ENCODE measurements at regions not wholly inside any gene's neighbourhood (a gene's known extent, or its start where the extent isn't known, plus 50 kb on each side); places are given as distances from the start of the nearest gene placed in this dataset.

DNA sequence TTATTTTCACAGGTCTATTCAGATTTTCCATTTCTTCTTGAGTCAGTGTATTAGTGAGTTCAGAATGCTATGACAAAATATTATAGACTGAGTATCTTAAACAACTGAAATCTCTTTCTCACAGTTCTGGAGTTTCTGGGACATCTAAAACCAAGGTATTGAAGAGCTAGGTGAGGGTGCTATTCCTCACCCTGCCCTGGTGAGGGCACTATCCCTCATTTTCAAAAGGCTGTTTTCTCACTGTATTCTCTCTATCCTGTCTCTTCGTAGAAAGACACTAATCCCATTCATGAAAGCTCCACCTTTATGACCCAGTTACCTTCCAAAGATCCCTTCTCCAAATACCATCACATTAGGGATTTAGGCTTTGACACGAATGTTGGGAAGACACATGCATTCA lies 1617.1 kb downstream of the PCDH9 start:
- Histone ChIP-seq H3K14ac (replicated peaks; ENCODE audit: low read depth, low read length) (no peak overlapping the region), H3K9ac (ENCODE audit: low read depth, low read length) (no peak overlapping the region), H3K4me1 (ENCODE audit: control insufficient read depth, insufficient read depth, low read length) (no peaks in the 10 kb centered on the region), H2BK20ac (ENCODE audit: low read depth, low read length) (no peak overlapping the region), H3K9me1 (ENCODE audit: insufficient read depth, low read length) (no peaks in the 10 kb centered on the region), H3K4me3 (ENCODE audit: insufficient read depth, low read depth, low read length) (no peak overlapping the region), H2BK15ac (ENCODE audit: low read depth, low read length) (no peak overlapping the region), H3K4me2 (ENCODE audit: low read depth, low read length) (no peak overlapping the region), H4K8ac (ENCODE audit: low read depth in 2 of 2, low read length in 2 of 2) (no peak overlapping the region), H3K27ac (ENCODE audit: insufficient read depth, low read length) (no peak overlapping the region), H4K20me1 (ENCODE audit: insufficient read depth, low read length) (no peaks in the 10 kb centered on the region), H3K36me3 (ENCODE audit: control insufficient read depth, insufficient read depth, low read length) (no peaks in the 10 kb centered on the region), H3K79me1 (ENCODE audit: low read depth in 1 of 2, low read length in 2 of 2) (no peaks in the 10 kb centered on the region), H2AK5ac (ENCODE audit: low read depth, low read length) (no peak overlapping the region), H3K18ac (ENCODE audit: low read depth, low read length) (no peak overlapping the region), H3K4ac (ENCODE audit: low read depth, low read length) (no peak overlapping the region), H3K27me3 (ENCODE audit: control insufficient read depth, insufficient read depth, low read length) (no peaks in the 10 kb centered on the region), H2BK120ac (ENCODE audit: low read depth, low read length) (no peak overlapping the region), H3K56ac (ENCODE audit: extremely low read depth, insufficient read depth, low read length) (no peak overlapping the region), H2AFZ (replicated peaks; ENCODE audit: low read length, poor library complexity) (no peak overlapping the region), H2BK5ac (ENCODE audit: low read depth, low read length, poor library complexity, severe bottlenecking) (no peak overlapping the region), H3K9me3 (ENCODE audit: control insufficient read depth, insufficient read depth, low read length) (no peaks in the 10 kb centered on the region), H3K23ac (ENCODE audit: low read depth, low read length) (no peak overlapping the region), H2AK9ac (replicated peaks; ENCODE audit: low read depth, low read length, poor library complexity) (no peak overlapping the region), H4K5ac (ENCODE audit: low read depth, low read length) (no peak overlapping the region), H4K91ac (ENCODE audit: insufficient read depth, low read depth, low read length) (no peak overlapping the region)
- no CpG with 5 or more reads among the region's 2 CpGs for WGBS, 2 experiments (ENCODE audit: extremely low coverage in 2 of 2, insufficient read length in 1 of 2)
- no TSS peak for BruUV-seq (replicated peaks)
- no peak for TF ChIP-seq CEBPB (IDR thresholded peaks at IDR 0.05; ENCODE audit: low read depth, low read length)
- no peak for TF ChIP-seq POLR2A (IDR thresholded peaks at IDR 0.05; ENCODE audit: low read depth, low read length)
- TF ChIP-seq FOS (IDR thresholded peaks at IDR 0.05; ENCODE audit: low read depth, low read length) = no peak
- no peak for TF ChIP-seq SMC3 (IDR thresholded peaks at IDR 0.05; ENCODE audit: low read depth, low read length)
- TF ChIP-seq BHLHE40 (IDR thresholded peaks at IDR 0.05; ENCODE audit: low read depth, low read length) = no peak
- TF ChIP-seq RAD21 (IDR thresholded peaks at IDR 0.05; ENCODE audit: low read length) = no peak
- TF ChIP-seq, protein P1, sequence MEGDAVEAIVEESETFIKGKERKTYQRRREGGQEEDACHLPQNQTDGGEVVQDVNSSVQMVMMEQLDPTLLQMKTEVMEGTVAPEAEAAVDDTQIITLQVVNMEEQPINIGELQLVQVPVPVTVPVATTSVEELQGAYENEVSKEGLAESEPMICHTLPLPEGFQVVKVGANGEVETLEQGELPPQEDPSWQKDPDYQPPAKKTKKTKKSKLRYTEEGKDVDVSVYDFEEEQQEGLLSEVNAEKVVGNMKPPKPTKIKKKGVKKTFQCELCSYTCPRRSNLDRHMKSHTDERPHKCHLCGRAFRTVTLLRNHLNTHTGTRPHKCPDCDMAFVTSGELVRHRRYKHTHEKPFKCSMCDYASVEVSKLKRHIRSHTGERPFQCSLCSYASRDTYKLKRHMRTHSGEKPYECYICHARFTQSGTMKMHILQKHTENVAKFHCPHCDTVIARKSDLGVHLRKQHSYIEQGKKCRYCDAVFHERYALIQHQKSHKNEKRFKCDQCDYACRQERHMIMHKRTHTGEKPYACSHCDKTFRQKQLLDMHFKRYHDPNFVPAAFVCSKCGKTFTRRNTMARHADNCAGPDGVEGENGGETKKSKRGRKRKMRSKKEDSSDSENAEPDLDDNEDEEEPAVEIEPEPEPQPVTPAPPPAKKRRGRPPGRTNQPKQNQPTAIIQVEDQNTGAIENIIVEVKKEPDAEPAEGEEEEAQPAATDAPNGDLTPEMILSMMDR (conservative IDR thresholded peaks at IDR 0.05; ENCODE audit: low read depth, low read length) = no peak
- TF ChIP-seq, protein P2, sequence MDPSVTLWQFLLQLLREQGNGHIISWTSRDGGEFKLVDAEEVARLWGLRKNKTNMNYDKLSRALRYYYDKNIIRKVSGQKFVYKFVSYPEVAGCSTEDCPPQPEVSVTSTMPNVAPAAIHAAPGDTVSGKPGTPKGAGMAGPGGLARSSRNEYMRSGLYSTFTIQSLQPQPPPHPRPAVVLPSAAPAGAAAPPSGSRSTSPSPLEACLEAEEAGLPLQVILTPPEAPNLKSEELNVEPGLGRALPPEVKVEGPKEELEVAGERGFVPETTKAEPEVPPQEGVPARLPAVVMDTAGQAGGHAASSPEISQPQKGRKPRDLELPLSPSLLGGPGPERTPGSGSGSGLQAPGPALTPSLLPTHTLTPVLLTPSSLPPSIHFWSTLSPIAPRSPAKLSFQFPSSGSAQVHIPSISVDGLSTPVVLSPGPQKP (IDR thresholded peaks at IDR 0.05; ENCODE audit: borderline replicate concordance, low read depth, low read length) = no peak
- TF ChIP-seq MAFK (IDR thresholded peaks at IDR 0.05; ENCODE audit: low read depth, low read length) = no peak
- TF ChIP-seq MXI1 (IDR thresholded peaks at IDR 0.05; ENCODE audit: borderline replicate concordance, low read depth, low read length) = no peak
- TF ChIP-seq NFE2L2 (IDR thresholded peaks at IDR 0.05; ENCODE audit: low read depth, low read length) = no peak
- TF ChIP-seq MAZ (IDR thresholded peaks at IDR 0.05; ENCODE audit: borderline replicate concordance, low read depth, low read length) = no peak
- TF ChIP-seq, protein P3, sequence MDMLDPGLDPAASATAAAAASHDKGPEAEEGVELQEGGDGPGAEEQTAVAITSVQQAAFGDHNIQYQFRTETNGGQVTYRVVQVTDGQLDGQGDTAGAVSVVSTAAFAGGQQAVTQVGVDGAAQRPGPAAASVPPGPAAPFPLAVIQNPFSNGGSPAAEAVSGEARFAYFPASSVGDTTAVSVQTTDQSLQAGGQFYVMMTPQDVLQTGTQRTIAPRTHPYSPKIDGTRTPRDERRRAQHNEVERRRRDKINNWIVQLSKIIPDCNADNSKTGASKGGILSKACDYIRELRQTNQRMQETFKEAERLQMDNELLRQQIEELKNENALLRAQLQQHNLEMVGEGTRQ (IDR thresholded peaks at IDR 0.05; ENCODE audit: low read depth, low read length) = no peak
- in situ Hi-C loops (cut with MboI; ENCODE audit: low sequenced_read_pairs) = no loop called here
- CTCF ChIA-PET = no interaction called here
- DNase-seq = no peak
- POLR2A ChIA-PET (ENCODE audit: unreplicated experiment) = no interaction called here
- no peak for ATAC-seq (ENCODE audit: low read depth)
- dilution Hi-C loops (cut with HindIII; ENCODE audit: low sequenced_read_pairs, unreplicated experiment) = no loop called here
- intact Hi-C loops (cut with micrococcal nuclease) = no loop called here
